ENCODE measurements at regions not wholly inside any gene's neighbourhood (a gene's known extent, or its start where the extent isn't known, plus 50 kb on each side); places are given as distances from the start of the nearest gene placed in this dataset.

GRCh38 chr2:39487398-39488250, 50.5 kb upstream of the MAP4K3 start:
- intact Hi-C loops (cut with DNase I), result no loop called here
- WGBS, 2 donors, result 26 to 27% methylated on average over 4 of the region's 4 CpGs
- H3K36me3 ChIP-seq (ENCODE audit: control insufficient read depth in 1 of 2, insufficient read depth in 2 of 2, low read length in 1 of 2), result no peaks in the 10 kb centered on the region

GRCh38 chr2:39488450-39488849, 51.4 kb upstream of the MAP4K3 start:
- Histone ChIP-seq H3K27ac (ENCODE audit: low read depth in 1 of 2, low read length in 2 of 2) (no peak overlapping the region), H3K9me3 (ENCODE audit: control insufficient read depth, low read length) (no peaks in the 10 kb centered on the region), H3K36me3 (ENCODE audit: control insufficient read depth in 1 of 2, insufficient read depth in 2 of 2, low read length in 1 of 2) (no peaks in the 10 kb centered on the region), H3K4me3 (ENCODE audit: low read length in 2 of 2) (no peak overlapping the region), H3K4me1 (ENCODE audit: control insufficient read depth in 1 of 2, insufficient read depth in 2 of 2, low read length in 2 of 2) (peaks cover 0 to 3% of the 10 kb centered on the region in 2 donors), H3K27me3 (ENCODE audit: control insufficient read depth in 1 of 2, insufficient read depth in 2 of 2, low read length in 1 of 2) (no peaks in the 10 kb centered on the region)
- ATAC-seq (ENCODE audit: low FRiP score) (no peak), DNase-seq (no peak)
- intact Hi-C loops (cut with DNase I), result no loop called here
- 89 to 91% methylated on average over 4 of the region's 4 CpGs for WGBS, 2 donors

More at GRCh38 chr2:39487398-39488250, 50.5 kb upstream of the MAP4K3 start:
- DNase-seq, result no peak
- H3K27ac ChIP-seq (ENCODE audit: low read depth in 1 of 2, low read length in 2 of 2), result no peak overlapping the region
- no peaks in the 10 kb centered on the region for H3K27me3 ChIP-seq (ENCODE audit: control insufficient read depth in 1 of 2, insufficient read depth in 2 of 2, low read length in 1 of 2)
- H3K4me3 ChIP-seq (ENCODE audit: low read length in 2 of 2), result no peak overlapping the region
- no peak for ATAC-seq (ENCODE audit: low FRiP score)
- H3K9me3 ChIP-seq (ENCODE audit: control insufficient read depth, low read length), result no peaks in the 10 kb centered on the region
- H3K4me1 ChIP-seq (ENCODE audit: control insufficient read depth in 1 of 2, insufficient read depth in 2 of 2, low read length in 2 of 2), result peaks cover 0 to 3% of the 10 kb centered on the region in 2 donors

- intact Hi-C loops (cut with DNase I), result no loop called here
- ATAC-seq (ENCODE audit: low FRiP score), result no peak
Observed at GRCh38 chr2:39490586-39490985, 53.5 kb upstream of the MAP4K3 start.

GRCh38 chr2:39491653-39492052, 54.6 kb upstream of the MAP4K3 start:
- no peaks in the 10 kb centered on the region for H3K27me3 ChIP-seq (ENCODE audit: control insufficient read depth in 1 of 2, insufficient read depth in 2 of 2, low read length in 1 of 2)
- DNase-seq, result no peak
- H3K36me3 ChIP-seq (ENCODE audit: control insufficient read depth in 1 of 2, insufficient read depth in 2 of 2, low read length in 1 of 2), result no peaks in the 10 kb centered on the region
- no peak for ATAC-seq (ENCODE audit: low FRiP score)
- WGBS, 2 donors, result 92 to 95% methylated on average over 4 of the region's 4 CpGs
- intact Hi-C loops (cut with DNase I), result no loop called here
- no peak overlapping the region for H3K4me3 ChIP-seq (ENCODE audit: low read length in 2 of 2)
- no peaks in the 10 kb centered on the region for H3K4me1 ChIP-seq (ENCODE audit: control insufficient read depth in 1 of 2, insufficient read depth in 2 of 2, low read length in 2 of 2)
- no peak overlapping the region for H3K27ac ChIP-seq (ENCODE audit: low read depth in 1 of 2, low read length in 2 of 2)
- H3K9me3 ChIP-seq (ENCODE audit: control insufficient read depth, low read length), result no peaks in the 10 kb centered on the region

More at GRCh38 chr2:39490586-39490985, 53.5 kb upstream of the MAP4K3 start:
- Histone ChIP-seq H3K9me3 (ENCODE audit: control insufficient read depth, low read length) (no peaks in the 10 kb centered on the region), H3K4me3 (ENCODE audit: low read length in 2 of 2) (no peak overlapping the region), H3K27ac (ENCODE audit: low read depth in 1 of 2, low read length in 2 of 2) (no peak overlapping the region), H3K36me3 (ENCODE audit: control insufficient read depth in 1 of 2, insufficient read depth in 2 of 2, low read length in 1 of 2) (no peaks in the 10 kb centered on the region), H3K4me1 (ENCODE audit: control insufficient read depth in 1 of 2, insufficient read depth in 2 of 2, low read length in 2 of 2) (no peaks in the 10 kb centered on the region), H3K27me3 (ENCODE audit: control insufficient read depth in 1 of 2, insufficient read depth in 2 of 2, low read length in 1 of 2) (no peaks in the 10 kb centered on the region)
- DNase-seq, result no peak
- 90 to 94% methylated on average over 4 of the region's 4 CpGs for WGBS, 2 donors

- WGBS, 2 donors, result 49 to 51% methylated on average over 3 of the region's 3 CpGs
- Histone ChIP-seq H3K27me3 (ENCODE audit: control insufficient read depth in 1 of 2, insufficient read depth in 2 of 2, low read length in 1 of 2) (no peaks in the 10 kb centered on the region), H3K36me3 (ENCODE audit: control insufficient read depth in 1 of 2, insufficient read depth in 2 of 2, low read length in 1 of 2) (no peaks in the 10 kb centered on the region), H3K4me1 (ENCODE audit: control insufficient read depth in 1 of 2, insufficient read depth in 2 of 2, low read length in 2 of 2) (no peaks in the 10 kb centered on the region), H3K4me3 (ENCODE audit: low read length in 2 of 2) (no peak overlapping the region), H3K9me3 (ENCODE audit: control insufficient read depth, low read length) (no peaks in the 10 kb centered on the region), H3K27ac (ENCODE audit: low read depth in 1 of 2, low read length in 2 of 2) (no peak overlapping the region)
- DNase-seq (no peak), ATAC-seq (ENCODE audit: low FRiP score) (peak; percentile 44)
- intact Hi-C loops (cut with DNase I), result no loop called here
Observed at GRCh38 chr2:39492095-39492590, 55.1 kb upstream of the MAP4K3 start.

- Histone ChIP-seq H3K27ac (ENCODE audit: low read depth in 1 of 2, low read length in 2 of 2) (no peak overlapping the region), H3K9me3 (ENCODE audit: control insufficient read depth, low read length) (no peaks in the 10 kb centered on the region), H3K36me3 (ENCODE audit: control insufficient read depth in 1 of 2, insufficient read depth in 2 of 2, low read length in 1 of 2) (no peaks in the 10 kb centered on the region), H3K4me3 (ENCODE audit: low read length in 2 of 2) (no peak overlapping the region), H3K4me1 (ENCODE audit: control insufficient read depth in 1 of 2, insufficient read depth in 2 of 2, low read length in 2 of 2) (no peaks in the 10 kb centered on the region), H3K27me3 (ENCODE audit: control insufficient read depth in 1 of 2, insufficient read depth in 2 of 2, low read length in 1 of 2) (no peaks in the 10 kb centered on the region)
- DNase-seq, result no peak
- intact Hi-C loops (cut with DNase I), result no loop called here
- no peak for ATAC-seq (ENCODE audit: low FRiP score)
Observed at GRCh38 chr2:39492716-39493115, 55.6 kb upstream of the MAP4K3 start.

GRCh38 chr2:39494784-39495251, 57.7 kb upstream of the MAP4K3 start:
- Histone ChIP-seq H3K27ac (ENCODE audit: low read depth in 1 of 2, low read length in 2 of 2) (no peak overlapping the region), H3K9me3 (ENCODE audit: control insufficient read depth, low read length) (no peaks in the 10 kb centered on the region), H3K4me1 (ENCODE audit: control insufficient read depth in 1 of 2, insufficient read depth in 2 of 2, low read length in 2 of 2) (peaks cover 5% of the 10 kb centered on the region in 2 donors), H3K4me3 (ENCODE audit: low read length in 2 of 2) (no peak overlapping the region), H3K27me3 (ENCODE audit: control insufficient read depth in 1 of 2, insufficient read depth in 2 of 2, low read length in 1 of 2) (no peaks in the 10 kb centered on the region), H3K36me3 (ENCODE audit: control insufficient read depth in 1 of 2, insufficient read depth in 2 of 2, low read length in 1 of 2) (no peaks in the 10 kb centered on the region)
- 30 to 37% methylated on average over 6 of the region's 6 CpGs for WGBS, 2 donors
- DNase-seq (peak in 1 of 2 donors; percentile 58), ATAC-seq (ENCODE audit: low FRiP score) (peak; percentile 37)
- intact Hi-C loops (cut with DNase I), result no loop called here

- Histone ChIP-seq H3K27ac (ENCODE audit: low read depth in 1 of 2, low read length in 2 of 2) (no peak overlapping the region), H3K27me3 (ENCODE audit: control insufficient read depth in 1 of 2, insufficient read depth in 2 of 2, low read length in 1 of 2) (no peaks in the 10 kb centered on the region), H3K4me1 (ENCODE audit: control insufficient read depth in 1 of 2, insufficient read depth in 2 of 2, low read length in 2 of 2) (peaks cover 5 to 8% of the 10 kb centered on the region in 2 donors), H3K9me3 (ENCODE audit: control insufficient read depth, low read length) (no peaks in the 10 kb centered on the region), H3K36me3 (ENCODE audit: control insufficient read depth in 1 of 2, insufficient read depth in 2 of 2, low read length in 1 of 2) (no peaks in the 10 kb centered on the region), H3K4me3 (ENCODE audit: low read length in 2 of 2) (no peak overlapping the region)
- WGBS, 2 donors, result 49 to 58% methylated on average over 3 of the region's 3 CpGs
- intact Hi-C loops (cut with DNase I), result no loop called here
- ATAC-seq (ENCODE audit: low FRiP score), result no peak
- DNase-seq, result no peak
Observed at GRCh38 chr2:39497082-39497801, 60.2 kb upstream of the MAP4K3 start.
